Lower leg skin (tissue), 3 donors: ENCODE measurements at regions not wholly inside any gene's neighbourhood (a gene's known extent, or its start where the extent isn't known, plus 50 kb on each side); places are given as distances from the start of the nearest gene placed in this dataset.

ENCODE experiments used
- CTCF ChIP-seq, 3 donors: fragments of 450-650 bp; IDR thresholded peaks; one replicate each; pipeline ENCODE4 v1.5.1; 2016; ENCODE audit warnings: antibody characterized with exemption in 3 of 3, mild to moderate bottlenecking in 3 of 3, moderate library complexity in 2 of 3
- POLR2A ChIP-seq, 2 donors: fragments of 450-650 bp; IDR thresholded peaks; one replicate each; pipeline ENCODE4 v1.6.1; 2016 to 2017; ENCODE audit warnings: antibody characterized with exemption in 2 of 2, mild to moderate bottlenecking in 1 of 2, moderate library complexity in 1 of 2

- TF ChIP-seq CTCF (IDR thresholded peaks at IDR 0.05) (no peak), POLR2A (IDR thresholded peaks at IDR 0.05) (no peak)
Measured at GRCh38 chr5:174503461-174504265, 220.7 kb upstream of the MSX2 start.
